ENCODE measurements at regions not wholly inside any gene's neighbourhood (a gene's known extent, or its start where the extent isn't known, plus 50 kb on each side); places are given as distances from the start of the nearest gene placed in this dataset.

GRCh38 chr6:44618371-44618770, 230.9 kb downstream of the CDC5L start:
- no peak overlapping the region for H2BK12ac ChIP-seq (ENCODE audit: insufficient read length, low read depth, low read length)
- no peak overlapping the region for H2BK15ac ChIP-seq (ENCODE audit: low read depth, low read length)

More at GRCh38 chr6:44618371-44618770, 230.9 kb downstream of the CDC5L start:
- WGBS (ENCODE audit: extremely low coverage, insufficient read length, low lambda C conversion rate) = no CpG with 5 or more reads among the region's 4 CpGs
- Histone ChIP-seq H3K23me2 (ENCODE audit: insufficient read length, low read depth, low read length, poor library complexity, severe bottlenecking) (no peaks in the 10 kb centered on the region), H3K23ac (ENCODE audit: insufficient read length, low read depth, low read length) (no peak overlapping the region), H2AFZ (ENCODE audit: low read length) (no peak overlapping the region), H3K4ac (ENCODE audit: low read depth, low read length) (no peak overlapping the region), H3K79me2 (ENCODE audit: insufficient read depth, low read length) (no peaks in the 10 kb centered on the region), H3K27me3 (ENCODE audit: insufficient read depth, low read length) (no peaks in the 10 kb centered on the region), H4K8ac (replicated peaks; ENCODE audit: insufficient read length, low read depth, low read length) (no peak overlapping the region), H3K27ac (ENCODE audit: insufficient read length, low read depth, low read length) (no peak overlapping the region), H2BK5ac (ENCODE audit: insufficient read length, low read length) (no peak overlapping the region), H3K9me3 (ENCODE audit: control insufficient read depth, low read depth, low read length) (no peaks in the 10 kb centered on the region), H4K20me1 (ENCODE audit: control insufficient read depth, insufficient read depth, insufficient read length) (no peaks in the 10 kb centered on the region), H3K56ac (ENCODE audit: insufficient read length, low read depth, low read length) (no peak overlapping the region), H3K4me1 (ENCODE audit: insufficient read depth, low read length) (peaks cover 7% of the 10 kb centered on the region; the same call in 1 of the 2 replicates), H3K4me2 (ENCODE audit: insufficient read depth, insufficient read length, low read length) (no peak overlapping the region), H3T11ph (ENCODE audit: low read length) (no peak overlapping the region), H4K5ac (ENCODE audit: insufficient read length, low read depth, low read length) (no peak overlapping the region), H2BK20ac (ENCODE audit: low read depth, low read length, poor library complexity, severe bottlenecking) (no peak overlapping the region), H3K79me1 (ENCODE audit: insufficient read depth, low read depth, low read length, poor library complexity, severe bottlenecking) (no peaks in the 10 kb centered on the region), H4K91ac (ENCODE audit: insufficient read length, low read depth, low read length) (no peak overlapping the region), H3K9ac (ENCODE audit: extremely low read depth, insufficient read length, low read length) (no peak overlapping the region), H2AK5ac (ENCODE audit: insufficient read length, low read length) (no peak overlapping the region), H3K14ac (ENCODE audit: insufficient read depth, low read length) (no peak overlapping the region), H3K18ac (ENCODE audit: insufficient read length, low read depth, low read length) (no peak overlapping the region), H2BK120ac (ENCODE audit: low read depth, low read length, poor library complexity, severe bottlenecking) (no peak overlapping the region)
- Mint-ChIP-seq H3K36me3 (ENCODE audit: insufficient read depth in 1 of 3, low read depth in 3 of 3) (no peaks in the 10 kb centered on the region), H3K27me3 (ENCODE audit: low read depth) (peaks cover 7% of the 10 kb centered on the region), H3K27ac (no peak overlapping the region), H3K4me1 (peaks cover 19 to 27% of the 10 kb centered on the region in 2 experiments), H3K4me3 (no peak overlapping the region), H3K9me3 (no peaks in the 10 kb centered on the region)
- no peak for DNase-seq
- no peak for TF ChIP-seq CTCF (conservative IDR thresholded peaks at IDR 0.05)

Measured in H9 (cell line).